IPS DF 6.9 (cell line): ENCODE measurements at regions not wholly inside any gene's neighbourhood (a gene's known extent, or its start where the extent isn't known, plus 50 kb on each side); places are given as distances from the start of the nearest gene placed in this dataset.
"Not testable (repeated sequence)": the region's sequence is repeated elsewhere in the genome, so short reads cannot be mapped to it uniquely, and the experiment has no call there.

Experiments used
- DNase-seq: peaks from one replicate; pipeline ENCODE4 v3.0.0-alpha.2; 2013; ENCODE audit warnings: low read depth, low spot score
- H3K27ac ChIP-seq: one replicate; pipeline ENCODE4 v1.5.1; 2013; ENCODE audit warnings: low read length, control low read depth
- H3K27me3 ChIP-seq: 2 replicates; pipeline ENCODE4 v1.6.1; 2013; ENCODE audit warnings: mild to moderate bottlenecking, low read length; ENCODE audit not compliant: control insufficient read depth, insufficient read depth
- H3K36me3 ChIP-seq: 2 replicates; pipeline ENCODE4 v1.6.1; 2013; ENCODE audit warnings: low read length; ENCODE audit not compliant: control insufficient read depth, insufficient read depth
- H3K4me1 ChIP-seq: 2 replicates; pipeline ENCODE4 v1.6.1; 2013; ENCODE audit warnings: low read length; ENCODE audit not compliant: control insufficient read depth, insufficient read depth
- H3K4me3 ChIP-seq: 2 replicates; pipeline ENCODE4 v1.5.1; 2013; ENCODE audit warnings: mild to moderate bottlenecking, low read length
- H3K9me3 ChIP-seq: 2 replicates; pipeline ENCODE4 v1.6.1; 2013; ENCODE audit warnings: low read length, inconsistent platforms; ENCODE audit not compliant: control insufficient read depth, insufficient read depth
- WGBS: extraction: QIAGEN DNeasy Blood & Tissue Kit; methylation state at CpG from one replicate; pipeline ENCODE4 v1.1.7; 2013; ENCODE audit warnings: mixed read lengths, missing lambda C conversion rate; ENCODE audit not compliant: insufficient read length, insufficient coverage; 5-methylcytosine and 5-hydroxymethylcytosine counted together

GRCh38 chr4:184335520-184335919 is 117.8 kb upstream of the ENPP6 start:
- Histone ChIP-seq H3K27ac (no peak overlapping the region), H3K27me3 (no peaks in the 10 kb centered on the region), H3K9me3 (no peaks in the 10 kb centered on the region), H3K4me3 (no peak overlapping the region), H3K36me3 (no peaks in the 10 kb centered on the region), H3K4me1 (no peaks in the 10 kb centered on the region)
- no peak for DNase-seq
- no CpG with 5 or more reads among the region's 1 CpG for WGBS

GRCh38 chr4:184333446-184333845 is 115.8 kb upstream of the ENPP6 start:
- WGBS = no CpG with 5 or more reads among the region's 14 CpGs
- not testable (repeated sequence) for H3K4me1 ChIP-seq

GRCh38 chr4:184331268-184331995 is 113.8 kb upstream of the ENPP6 start:
- no CpG with 5 or more reads among the region's 7 CpGs for WGBS
- Histone ChIP-seq H3K27me3 (no peaks in the 10 kb centered on the region), H3K36me3 (no peaks in the 10 kb centered on the region), H3K4me3 (no peak overlapping the region), H3K27ac (no peak overlapping the region), H3K9me3 (no peaks in the 10 kb centered on the region), H3K4me1 (no peaks in the 10 kb centered on the region)
- DNase-seq = no peak

More at GRCh38 chr4:184333446-184333845, 115.8 kb upstream of the ENPP6 start:
- H3K27me3 ChIP-seq, H3K4me3 ChIP-seq, DNase-seq, H3K36me3 ChIP-seq, H3K9me3 ChIP-seq, H3K27ac ChIP-seq: not testable (repeated sequence)

- not testable (repeated sequence) for H3K36me3 ChIP-seq, H3K4me3 ChIP-seq, DNase-seq, H3K27ac ChIP-seq, H3K27me3 ChIP-seq, H3K4me1 ChIP-seq, H3K9me3 ChIP-seq
- no CpG with 5 or more reads among the region's 5 CpGs for WGBS
Measured at GRCh38 chr4:184330517-184331094, 112.9 kb upstream of the ENPP6 start.

- Histone ChIP-seq H3K27me3 (no peaks in the 10 kb centered on the region), H3K4me3 (no peak overlapping the region), H3K9me3 (no peaks in the 10 kb centered on the region), H3K27ac (no peak overlapping the region), H3K4me1 (no peaks in the 10 kb centered on the region), H3K36me3 (no peaks in the 10 kb centered on the region)
- no peak for DNase-seq
- no CpG with 5 or more reads among the region's 14 CpGs for WGBS
Measured at GRCh38 chr4:184329659-184330400, 112.2 kb upstream of the ENPP6 start.

GRCh38 chr4:184329235-184329634 is 111.6 kb upstream of the ENPP6 start:
- Histone ChIP-seq H3K4me1 (no peaks in the 10 kb centered on the region), H3K27me3 (no peaks in the 10 kb centered on the region), H3K9me3 (no peaks in the 10 kb centered on the region), H3K36me3 (no peaks in the 10 kb centered on the region), H3K27ac (no peak overlapping the region), H3K4me3 (no peak overlapping the region)
- DNase-seq = no peak
- WGBS = no CpG with 5 or more reads among the region's 9 CpGs

GRCh38 chr4:184328022-184328736 is 110.5 kb upstream of the ENPP6 start:
- Histone ChIP-seq H3K27me3 (no peaks in the 10 kb centered on the region), H3K27ac (no peak overlapping the region), H3K36me3 (no peaks in the 10 kb centered on the region), H3K4me3 (no peak overlapping the region), H3K4me1 (no peaks in the 10 kb centered on the region), H3K9me3 (no peaks in the 10 kb centered on the region)
- DNase-seq = no peak
- no CpG with 5 or more reads among the region's 7 CpGs for WGBS

GRCh38 chr4:184324939-184325477 is 107.3 kb upstream of the ENPP6 start:
- WGBS = no CpG with 5 or more reads among the region's 6 CpGs
- Histone ChIP-seq H3K9me3 (no peaks in the 10 kb centered on the region), H3K4me3 (no peak overlapping the region), H3K4me1 (no peaks in the 10 kb centered on the region), H3K36me3 (no peaks in the 10 kb centered on the region), H3K27ac (no peak overlapping the region), H3K27me3 (no peaks in the 10 kb centered on the region)
- DNase-seq = no peak

- DNase-seq = no peak
- WGBS = no CpG with 5 or more reads among the region's 2 CpGs
- Histone ChIP-seq H3K27ac (no peak overlapping the region), H3K4me3 (no peak overlapping the region), H3K36me3 (no peaks in the 10 kb centered on the region), H3K27me3 (no peaks in the 10 kb centered on the region), H3K4me1 (no peaks in the 10 kb centered on the region), H3K9me3 (no peaks in the 10 kb centered on the region)
Measured at GRCh38 chr4:184322328-184323025, 104.8 kb upstream of the ENPP6 start.

- Histone ChIP-seq H3K9me3 (no peaks in the 10 kb centered on the region), H3K4me1 (no peaks in the 10 kb centered on the region; the same call in 1 of the 2 replicates), H3K27ac (no peak overlapping the region), H3K36me3 (no peaks in the 10 kb centered on the region), H3K4me3 (no peak overlapping the region), H3K27me3 (no peaks in the 10 kb centered on the region)
- no peak for DNase-seq
- WGBS = no CpG with 5 or more reads among the region's 8 CpGs
Measured at GRCh38 chr4:184320631-184321030, 103.0 kb upstream of the ENPP6 start.
